Adrenal gland (tissue), 9 donors: ENCODE measurements at regions not wholly inside any gene's neighbourhood (a gene's known extent, or its start where the extent isn't known, plus 50 kb on each side); places are given as distances from the start of the nearest gene placed in this dataset.

Source experiments
- DNase-seq, 7 donors: peaks; one replicate each; pipeline ENCODE4 v3.0.0-alpha.2; 2019 to 2020
- H3K27ac ChIP-seq, 5 donors: fragments of 200-600 bp; sonication (generic) in 4 of 5; 1 replicate in 3 of 5; 2 replicates in 2 of 5; pipeline versions ENCODE4 v1.5.1 to v1.8.0; 2016 to 2020; ENCODE audit warnings: mild to moderate bottlenecking in 1 of 5
- H3K27me3 ChIP-seq: fragments of 200-600 bp; 2 replicates; pipeline ENCODE4 v1.8.0; 2021
- H3K36me3 ChIP-seq, 2 donors: fragments of 200-600 bp; replicated peaks in 1 of 2; 1 replicate in 1 of 2; 2 replicates in 1 of 2; pipeline versions ENCODE4 v1.5.1 to v1.8.0; 2018 to 2022
- H3K4me1 ChIP-seq, 2 donors: fragments of 200-600 bp; replicated peaks in 1 of 2; 1 replicate in 1 of 2; 2 replicates in 1 of 2; pipeline versions ENCODE4 v1.5.1 to v1.8.0; 2018 to 2021
- H3K4me3 ChIP-seq, 4 donors: fragments of 200-600 bp; sonication (generic) in 3 of 4; one replicate each; pipeline ENCODE4 v1.5.1; 2016 to 2018
- H3K9me3 ChIP-seq, 3 donors: fragments of 200-600 bp; sonication (generic) in 1 of 3; replicated peaks in 1 of 3; 1 replicate in 2 of 3; 2 replicates in 1 of 3; pipeline versions ENCODE4 v1.5.1 to v1.8.0; 2016 to 2021
- CTCF ChIP-seq, 6 experiments: fragments of 450-650 bp in 4 of 6; fragments of 200-600 bp in 2 of 6; sonication (generic) in 1 of 6; IDR thresholded peaks; 1 replicate in 5 of 6; 2 replicates in 1 of 6; pipeline versions ENCODE4 v1.5.1 to v1.8.0; 2016 to 2021; ENCODE audit warnings: antibody characterized with exemption in 6 of 6, mild to moderate bottlenecking in 2 of 6, moderate library complexity in 1 of 6
- POLR2A ChIP-seq, 2 donors: fragments of 450-650 bp; IDR thresholded peaks; one replicate each; pipeline ENCODE4 v1.6.1; 2017; ENCODE audit warnings: antibody characterized with exemption in 2 of 2, mild to moderate bottlenecking in 2 of 2, moderate library complexity in 1 of 2
- WGBS, 4 donors: extraction: QIAGEN DNeasy Blood & Tissue Kit in 2 of 4; methylation state at CpG; one replicate each; pipeline versions ENCODE4 v1.1.5 to v1.1.7; 2013 to 2017; 5-methylcytosine and 5-hydroxymethylcytosine counted together
- intact Hi-C, 2 donors: fragments of 100-400 bp; cut with DNase I; formaldehyde crosslinking; loops; one replicate each; pipeline versions ENCODE4 v1.14.1 to v1.15.0; 2022 to 2023
- donor health status: healthy with polysubstance abuse.
- donor health status: Bipolar disorder and iron deficiency.
- donor health status: DM: yes; HTN: yes; CAD: no.
- donor health status: DM: no; HTN: no; CAD: no.
- donor health status: DM: no; HTN: no; CAD: no.

GRCh38 chr3:154933581-154933980, 146.5 kb upstream of the MME start:
- H3K27me3 ChIP-seq, result no peaks in the 10 kb centered on the region
- TF ChIP-seq POLR2A (IDR thresholded peaks at IDR 0.05) (no peak), CTCF (IDR thresholded peaks at IDR 0.05) (no peak)
- H3K9me3 ChIP-seq, result no peaks in the 10 kb centered on the region
- no peak overlapping the region for H3K4me3 ChIP-seq
- no peaks in the 10 kb centered on the region for H3K36me3 ChIP-seq
- DNase-seq, result no peak
- no peaks in the 10 kb centered on the region for H3K4me1 ChIP-seq
- intact Hi-C loops, result no loop called here
- no peak overlapping the region for H3K27ac ChIP-seq

- H3K4me3 ChIP-seq, result no peak overlapping the region
- no peak overlapping the region for H3K27ac ChIP-seq
- H3K4me1 ChIP-seq, result no peaks in the 10 kb centered on the region
- no peak for DNase-seq
- TF ChIP-seq POLR2A (IDR thresholded peaks at IDR 0.05), result no peak
- TF ChIP-seq CTCF (IDR thresholded peaks at IDR 0.05), result no peak
- no peaks in the 10 kb centered on the region for H3K9me3 ChIP-seq
- no peaks in the 10 kb centered on the region for H3K27me3 ChIP-seq
- H3K36me3 ChIP-seq, result no peaks in the 10 kb centered on the region
- intact Hi-C loops, result no loop called here
These were observed 147.5 kb upstream of the MME start for GRCh38 chr3:154932633-154933032.

GRCh38 chr3:154931484-154931883, 148.6 kb upstream of the MME start:
- intact Hi-C loops, result no loop called here
- no peaks in the 10 kb centered on the region for H3K36me3 ChIP-seq
- H3K4me1 ChIP-seq, result no peaks in the 10 kb centered on the region
- 67 to 74% (median 69%) methylated on average over 1 of the region's 1 CpG for WGBS, 4 donors
- H3K4me3 ChIP-seq, result no peak overlapping the region
- no peaks in the 10 kb centered on the region for H3K27me3 ChIP-seq
- H3K27ac ChIP-seq, result no peak overlapping the region
- no peaks in the 10 kb centered on the region for H3K9me3 ChIP-seq
- TF ChIP-seq CTCF (IDR thresholded peaks at IDR 0.05) (no peak), POLR2A (IDR thresholded peaks at IDR 0.05) (no peak)
- DNase-seq, result no peak

GRCh38 chr3:154926721-154927120, 153.4 kb upstream of the MME start:
- Histone ChIP-seq H3K4me1 (no peaks in the 10 kb centered on the region), H3K27me3 (no peaks in the 10 kb centered on the region), H3K36me3 (no peaks in the 10 kb centered on the region), H3K4me3 (no peak overlapping the region), H3K9me3 (peaks cover 0 to 5% (median 0%) of the 10 kb centered on the region in 3 donors), H3K27ac (no peak overlapping the region)
- TF ChIP-seq CTCF (IDR thresholded peaks at IDR 0.05), result no peak
- no peak for DNase-seq
- intact Hi-C loops, result no loop called here
- WGBS, 4 donors, result 36 to 49% (median 43%) methylated on average over 1 of the region's 1 CpG
